Epithelial cell of esophagus (primary cell): ENCODE measurements at regions not wholly inside any gene's neighbourhood (a gene's known extent, or its start where the extent isn't known, plus 50 kb on each side); places are given as distances from the start of the nearest gene placed in this dataset.

Source experiments
- DNase-seq: peaks from one replicate; pipeline ENCODE4 v3.0.0; 2010; ENCODE audit warnings: low read depth
- H3K4me3 ChIP-seq: 2 replicates; pipeline ENCODE4 v1.5.1; 2011; ENCODE audit warnings: mild to moderate bottlenecking, low read length, control low read depth
- TF ChIP-seq, protein P1 (sequence below): IDR thresholded peaks from 2 replicates; pipeline ENCODE4 v1.5.1; 2011; ENCODE audit warnings: low read depth, mild to moderate bottlenecking, low read length, control low read depth, inconsistent platforms; ENCODE audit not compliant: insufficient read depth; ENCODE audit errors: missing control alignments

DNA sequence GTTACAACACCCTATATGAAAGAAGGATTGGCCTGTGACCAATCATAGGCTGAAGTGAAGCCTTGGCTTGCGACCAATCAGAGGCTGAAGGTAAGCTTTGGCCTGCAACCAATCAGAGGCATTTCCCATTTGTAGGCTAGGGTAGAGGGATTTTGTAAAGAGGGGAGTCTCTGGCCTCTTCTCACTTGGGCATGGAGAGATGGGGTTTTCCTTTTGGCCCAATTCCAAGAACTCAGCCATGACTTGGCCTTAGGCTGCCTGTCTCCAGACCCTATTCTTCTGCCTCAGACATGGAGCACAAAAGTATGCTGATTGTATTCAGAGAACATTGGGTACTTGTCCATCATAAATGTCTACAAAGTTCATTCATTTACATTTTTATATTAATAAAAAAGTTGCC lies 308.3 kb downstream of the UTRN start:
- no peak for DNase-seq
- H3K4me3 ChIP-seq: no peak overlapping the region
- TF ChIP-seq, protein P1, sequence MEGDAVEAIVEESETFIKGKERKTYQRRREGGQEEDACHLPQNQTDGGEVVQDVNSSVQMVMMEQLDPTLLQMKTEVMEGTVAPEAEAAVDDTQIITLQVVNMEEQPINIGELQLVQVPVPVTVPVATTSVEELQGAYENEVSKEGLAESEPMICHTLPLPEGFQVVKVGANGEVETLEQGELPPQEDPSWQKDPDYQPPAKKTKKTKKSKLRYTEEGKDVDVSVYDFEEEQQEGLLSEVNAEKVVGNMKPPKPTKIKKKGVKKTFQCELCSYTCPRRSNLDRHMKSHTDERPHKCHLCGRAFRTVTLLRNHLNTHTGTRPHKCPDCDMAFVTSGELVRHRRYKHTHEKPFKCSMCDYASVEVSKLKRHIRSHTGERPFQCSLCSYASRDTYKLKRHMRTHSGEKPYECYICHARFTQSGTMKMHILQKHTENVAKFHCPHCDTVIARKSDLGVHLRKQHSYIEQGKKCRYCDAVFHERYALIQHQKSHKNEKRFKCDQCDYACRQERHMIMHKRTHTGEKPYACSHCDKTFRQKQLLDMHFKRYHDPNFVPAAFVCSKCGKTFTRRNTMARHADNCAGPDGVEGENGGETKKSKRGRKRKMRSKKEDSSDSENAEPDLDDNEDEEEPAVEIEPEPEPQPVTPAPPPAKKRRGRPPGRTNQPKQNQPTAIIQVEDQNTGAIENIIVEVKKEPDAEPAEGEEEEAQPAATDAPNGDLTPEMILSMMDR: no peak

DNA sequence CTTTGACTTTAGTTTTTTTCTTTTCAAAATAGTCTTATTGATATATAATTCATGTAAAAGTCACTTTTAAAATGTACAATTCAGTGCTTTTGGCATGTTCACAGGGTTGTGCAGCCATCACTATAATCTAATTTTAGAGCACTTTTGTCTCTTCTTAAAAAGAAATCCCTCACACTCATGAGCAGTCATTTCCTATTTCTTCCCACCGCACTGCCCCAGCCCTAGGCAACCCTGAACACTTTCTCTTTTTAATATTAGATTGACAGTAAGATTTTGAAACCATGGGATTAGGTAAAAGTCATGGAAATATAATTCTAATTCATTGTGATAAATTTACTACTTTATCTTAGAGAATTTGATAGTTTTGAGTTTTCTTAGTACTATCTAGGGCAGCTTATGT lies 309.4 kb downstream of the UTRN start:
- no peak for DNase-seq
- H3K4me3 ChIP-seq: no peak overlapping the region
- TF ChIP-seq, protein P1: no peak

DNA sequence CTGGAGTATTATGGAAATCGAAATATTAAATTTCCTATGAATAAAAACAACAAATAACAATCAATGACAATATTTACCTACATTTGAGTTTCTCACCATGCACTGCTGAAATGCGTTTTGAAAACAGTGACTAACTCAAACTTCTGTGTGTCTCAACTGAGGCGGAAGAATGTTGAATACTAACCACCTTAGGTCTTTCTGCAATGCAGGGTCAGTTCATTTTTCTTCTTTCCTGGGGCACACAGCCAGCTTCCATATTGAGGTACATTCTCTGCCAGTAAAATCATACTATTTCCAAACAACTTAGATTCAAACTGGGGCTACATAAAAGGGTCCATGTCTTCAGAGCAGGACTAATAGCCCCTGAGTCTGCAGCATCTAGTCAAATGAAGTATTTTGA lies 310.1 kb downstream of the UTRN start:
- no peak overlapping the region for H3K4me3 ChIP-seq
- no peak for DNase-seq
- TF ChIP-seq, protein P1: no peak

DNA sequence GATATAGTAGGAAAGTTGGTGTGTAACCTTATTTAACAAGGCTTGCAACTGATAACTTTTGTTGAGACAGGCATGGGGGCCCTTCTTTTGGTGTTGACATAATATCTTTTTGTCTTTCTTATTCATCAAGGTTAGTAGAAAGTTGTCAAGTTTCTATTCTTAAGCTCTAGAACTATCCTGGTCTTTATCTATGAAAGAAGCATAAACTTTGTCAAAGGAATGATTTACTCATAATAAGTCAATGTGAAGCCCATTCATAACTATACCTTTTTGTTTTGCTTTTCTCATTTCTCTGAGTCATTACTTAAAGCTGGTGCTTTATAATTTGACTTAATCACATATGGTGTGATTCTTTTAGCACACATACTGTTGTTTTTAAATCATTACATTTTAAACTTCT lies 312.4 kb downstream of the UTRN start:
- TF ChIP-seq, protein P1: no peak
- no peak overlapping the region for H3K4me3 ChIP-seq
- DNase-seq: no peak

DNA sequence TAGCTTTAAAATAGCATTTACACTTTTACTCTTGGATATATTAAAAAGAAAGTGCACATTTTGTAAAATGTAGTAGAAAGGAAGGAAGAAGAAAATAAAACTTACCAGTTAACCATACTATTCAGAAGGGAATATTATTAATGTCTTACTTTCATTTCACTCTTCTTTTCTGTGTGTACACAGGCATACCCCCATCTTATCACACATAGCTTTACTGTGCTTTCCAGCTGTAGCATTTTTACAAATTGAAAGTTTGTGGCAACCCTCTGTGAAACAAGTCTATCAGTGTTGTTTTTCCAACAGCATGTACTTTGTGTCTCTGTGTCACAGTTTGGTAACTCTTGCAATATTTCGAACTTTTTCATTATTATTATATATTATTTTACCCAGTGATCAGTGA lies 314.5 kb downstream of the UTRN start:
- DNase-seq: no peak
- TF ChIP-seq, protein P1: no peak
- H3K4me3 ChIP-seq: no peak overlapping the region

DNA sequence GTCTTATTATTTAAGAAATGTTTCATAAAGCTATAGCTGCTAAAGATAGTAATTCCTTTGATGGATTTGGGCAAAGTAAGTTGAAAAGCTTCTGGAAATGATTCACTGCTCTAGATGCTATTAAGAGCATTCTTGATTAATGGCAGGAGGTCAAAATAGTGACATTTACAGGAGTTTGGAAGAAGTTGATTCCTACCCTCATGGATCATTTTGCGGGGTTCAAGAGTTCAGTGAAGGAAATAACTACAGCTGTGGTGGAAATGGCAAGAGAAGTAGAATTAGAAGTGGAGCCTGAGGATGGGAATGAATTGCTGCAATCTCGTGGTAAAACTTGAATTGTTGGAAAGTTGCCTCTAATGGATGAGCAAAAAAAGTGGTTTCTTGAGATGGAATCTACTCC lies 316.1 kb downstream of the UTRN start:
- TF ChIP-seq, protein P1: no peak
- H3K4me3 ChIP-seq: no peak overlapping the region
- DNase-seq: no peak

DNA sequence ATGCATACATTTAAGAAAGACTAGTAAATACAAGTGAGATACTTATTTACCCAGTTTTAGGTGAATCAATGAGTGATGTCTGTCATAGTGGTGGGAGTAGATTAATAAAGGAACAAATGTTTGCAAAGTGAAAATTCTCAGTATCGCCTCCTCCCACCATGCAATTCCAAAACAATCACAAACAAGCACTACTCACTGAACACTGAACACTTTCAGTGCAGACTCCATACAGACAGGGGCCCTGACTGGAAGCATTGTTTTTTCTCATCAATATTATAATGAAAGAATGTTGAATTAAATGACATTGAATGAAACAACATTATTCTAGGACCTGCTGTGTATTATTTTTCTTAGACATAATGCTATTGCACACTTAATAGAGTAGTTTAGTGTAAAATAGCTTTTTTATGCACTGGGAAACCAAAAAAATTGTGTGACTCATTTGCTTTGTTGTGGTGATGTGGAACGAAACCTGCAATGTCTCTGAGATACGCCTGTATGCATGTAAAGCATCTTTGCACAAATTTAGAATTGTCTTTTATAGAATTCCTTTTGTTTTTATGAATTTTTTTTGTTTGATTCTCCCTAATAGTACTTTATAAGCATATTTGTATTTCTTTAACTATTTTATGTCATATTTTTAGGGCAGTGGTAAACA lies 317.5 kb downstream of the UTRN start:
- DNase-seq: no peak
- no peak overlapping the region for H3K4me3 ChIP-seq
- TF ChIP-seq, protein P1: no peak
